H4 (cell line): ENCODE measurements at regions not wholly inside any gene's neighbourhood (a gene's known extent, or its start where the extent isn't known, plus 50 kb on each side); places are given as distances from the start of the nearest gene placed in this dataset.
"Not testable (repeated sequence)": the region's sequence is repeated elsewhere in the genome, so short reads cannot be mapped to it uniquely, and the experiment has no call there.

Experiments used
- DNase-seq: peaks from one replicate; pipeline ENCODE4 v3.0.0-alpha.2; 2015; ENCODE audit warnings: low spot score

DNA sequence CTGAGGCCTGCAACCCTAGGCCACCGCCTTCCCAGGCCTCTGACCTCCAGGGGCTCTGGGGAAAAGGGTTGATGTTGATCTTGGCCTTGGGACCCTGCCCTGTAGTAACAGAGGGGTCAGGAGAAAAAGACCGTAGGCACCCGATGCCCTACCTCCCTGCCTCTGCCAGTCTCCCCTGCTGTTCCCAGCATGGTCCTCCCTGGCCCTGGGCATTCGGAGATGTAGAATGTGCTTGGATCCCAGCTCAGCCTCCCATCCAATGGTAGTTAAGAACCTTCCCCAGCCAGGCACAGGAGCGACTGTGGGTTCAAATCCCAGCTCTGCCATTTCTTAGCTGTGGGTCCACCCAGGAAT lies 72.0 kb upstream of the TARDBP start:
- DNase-seq: no peak

DNA sequence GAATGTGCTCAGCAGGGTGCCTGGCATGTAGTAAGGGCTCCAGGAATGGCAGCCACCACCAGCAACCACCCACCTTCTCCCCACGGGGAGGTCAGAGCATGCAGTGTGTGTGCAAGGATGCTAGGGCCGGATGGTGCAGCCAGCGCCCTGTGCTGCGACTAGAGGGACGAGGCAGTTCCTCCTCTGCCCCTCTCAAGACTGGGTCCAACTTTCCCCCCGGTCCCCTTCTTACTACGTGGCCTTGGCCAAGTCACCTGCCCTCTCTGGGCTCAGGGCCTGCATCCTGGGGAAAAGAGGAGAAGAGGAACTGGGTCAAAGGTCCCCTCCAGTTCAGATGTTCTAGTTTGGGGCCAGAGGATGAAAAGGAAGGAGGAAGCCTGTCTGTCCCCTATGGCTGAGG lies 71.6 kb upstream of the TARDBP start:
- no peak for DNase-seq

DNA sequence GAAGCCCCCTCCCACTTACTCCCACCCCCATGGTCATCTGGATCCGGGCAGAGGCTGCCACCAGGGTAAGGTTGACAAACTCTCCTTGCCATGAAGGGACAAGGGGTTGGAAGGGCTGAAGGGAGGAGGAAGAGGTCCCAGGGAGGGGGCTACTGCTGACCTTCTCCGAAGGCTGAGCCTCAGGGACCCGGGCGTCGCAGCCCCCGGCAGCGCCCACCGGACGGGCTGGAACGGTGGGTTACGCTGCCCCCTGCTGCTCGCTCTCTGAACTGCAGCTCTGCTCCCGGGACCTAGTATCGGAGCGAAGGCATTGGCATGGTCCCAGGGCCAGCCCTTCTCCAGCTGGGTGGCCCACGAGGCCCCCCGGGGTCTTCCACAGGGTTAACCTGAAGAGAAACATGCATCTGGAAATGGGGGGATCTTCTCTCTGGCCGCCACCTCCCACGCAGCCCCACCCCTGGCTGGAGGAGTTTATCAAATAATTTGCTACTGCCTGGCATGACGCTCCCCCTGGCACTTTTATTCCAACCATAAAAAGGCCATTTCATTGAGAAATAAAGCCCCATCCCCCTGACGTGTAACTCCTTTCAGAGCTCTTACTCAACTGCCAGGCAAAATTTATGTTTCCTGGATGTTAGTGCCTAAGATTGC lies 70.4 kb upstream of the TARDBP start:
- DNase-seq: peak; percentile 30

DNA sequence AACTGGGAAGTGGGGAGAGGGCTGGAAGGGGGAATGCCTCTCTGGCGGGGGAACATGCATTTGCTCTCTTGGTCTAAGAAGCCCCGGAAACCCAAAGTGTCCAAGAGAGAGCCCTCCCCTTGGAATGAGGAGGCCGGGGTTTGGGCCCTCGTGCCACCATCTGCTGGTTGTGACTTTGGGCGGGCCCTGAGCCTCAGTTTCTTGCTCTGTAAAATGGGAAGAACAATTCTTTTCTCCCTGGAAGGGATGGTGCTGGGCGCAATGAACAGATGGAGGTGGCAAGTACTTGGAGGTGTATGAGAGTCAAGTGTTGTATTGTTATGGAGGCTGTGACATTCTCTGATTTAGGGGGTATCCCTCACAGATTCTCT lies 69.9 kb upstream of the TARDBP start:
- no peak for DNase-seq

DNA sequence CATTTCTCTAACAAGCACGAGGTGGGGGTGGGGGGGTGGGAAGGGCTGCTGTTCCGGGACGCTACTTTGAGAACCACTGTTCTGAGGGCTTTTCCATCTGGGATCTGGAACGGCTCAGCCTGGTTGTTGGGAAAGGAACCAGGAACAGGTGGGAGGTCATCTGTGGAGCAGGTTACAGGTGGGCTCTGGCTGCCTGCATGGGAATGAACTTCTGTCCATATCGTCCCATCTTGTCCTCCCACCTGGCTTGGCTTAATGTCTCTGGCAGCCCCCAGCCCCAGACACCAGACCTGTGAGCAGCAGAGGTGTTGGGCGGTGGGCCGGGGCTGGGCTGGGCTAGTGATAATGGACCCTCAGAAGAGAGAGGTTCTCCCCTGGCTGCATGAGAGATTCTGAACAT lies 69.4 kb upstream of the TARDBP start:
- no peak for DNase-seq

DNA sequence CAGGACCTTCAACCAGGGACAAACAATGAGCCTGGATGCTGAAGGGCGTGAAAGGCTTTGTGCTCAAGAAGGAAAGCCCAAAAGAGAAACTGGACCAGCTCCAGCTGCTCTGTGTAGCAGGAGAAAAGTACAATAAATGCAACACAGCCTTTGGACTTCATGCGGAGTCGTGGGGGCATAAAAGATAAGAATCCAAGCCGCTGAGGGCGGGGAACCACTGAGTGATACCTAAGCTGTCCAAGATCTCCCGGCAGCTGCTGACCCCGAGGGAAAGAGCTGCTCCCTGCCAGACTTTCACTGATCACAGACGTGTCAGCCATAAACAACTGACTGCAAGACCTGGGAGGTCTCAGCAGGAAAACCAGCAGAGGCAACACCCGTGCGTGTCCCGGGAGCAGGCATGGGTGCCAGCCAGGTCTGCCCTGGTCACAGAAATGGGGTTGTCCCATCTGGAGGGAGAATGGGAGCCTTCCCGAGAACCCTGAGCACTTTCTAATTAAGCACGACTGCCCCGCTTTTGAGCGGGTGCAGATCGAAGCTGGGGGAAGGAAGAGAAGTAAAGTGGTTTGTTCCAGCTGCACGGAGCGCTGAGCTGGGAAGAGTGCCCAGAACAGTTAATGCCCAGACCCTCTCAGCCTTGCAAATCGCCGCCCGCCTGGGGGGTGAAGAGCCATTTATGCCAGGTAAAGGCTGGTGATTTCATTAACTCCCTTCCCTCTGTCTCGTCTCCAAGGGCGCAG lies 68.3 kb upstream of the TARDBP start:
- peak; percentile 26 for DNase-seq

DNA sequence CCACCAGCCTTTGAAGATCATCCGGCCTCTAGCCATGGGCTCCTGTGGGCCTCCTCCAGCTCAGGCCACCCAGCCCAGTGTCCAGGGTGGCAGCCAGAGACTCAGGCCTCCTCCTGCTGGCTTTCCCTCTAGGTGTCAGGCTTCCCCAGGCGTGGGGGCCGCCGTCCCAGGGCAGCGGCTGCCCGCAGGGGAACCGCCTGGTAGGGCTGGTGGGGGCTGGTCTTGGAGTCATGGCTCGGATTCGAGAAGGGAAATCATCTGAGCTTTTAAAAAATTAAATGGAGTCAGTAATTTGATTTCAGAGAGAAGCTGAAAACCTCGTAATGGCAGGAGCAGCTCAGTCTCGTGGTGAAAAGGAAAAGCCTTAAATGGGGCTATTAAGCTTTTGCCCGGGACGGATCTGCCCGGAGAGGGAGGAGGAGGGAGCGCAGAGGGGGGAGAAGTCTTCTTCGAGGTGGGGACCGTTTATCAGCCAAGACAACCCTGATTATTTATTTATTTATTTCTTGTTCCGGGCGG lies 66.4 kb upstream of the TARDBP start:
- no peak for DNase-seq

DNA sequence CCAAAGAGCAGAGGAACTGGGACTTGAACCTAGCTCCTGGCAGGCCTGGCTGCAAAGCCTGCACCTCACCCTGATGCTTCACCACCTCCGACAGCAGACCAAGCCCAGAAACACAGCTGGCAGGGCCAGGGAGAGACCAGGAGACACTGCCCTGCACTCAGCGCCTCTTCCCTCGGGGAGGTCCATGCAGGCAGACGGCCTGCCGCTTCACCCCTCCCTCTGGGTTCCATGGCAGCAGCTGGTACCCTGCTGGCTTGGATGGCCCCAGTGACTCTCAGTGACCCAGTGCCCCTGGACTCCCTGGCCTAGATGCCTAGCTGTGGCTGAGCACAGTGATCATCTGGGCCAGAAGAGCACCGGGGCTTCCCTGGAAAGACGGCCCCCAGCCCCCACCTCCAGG lies 65.3 kb upstream of the TARDBP start:
- DNase-seq: no peak

DNA sequence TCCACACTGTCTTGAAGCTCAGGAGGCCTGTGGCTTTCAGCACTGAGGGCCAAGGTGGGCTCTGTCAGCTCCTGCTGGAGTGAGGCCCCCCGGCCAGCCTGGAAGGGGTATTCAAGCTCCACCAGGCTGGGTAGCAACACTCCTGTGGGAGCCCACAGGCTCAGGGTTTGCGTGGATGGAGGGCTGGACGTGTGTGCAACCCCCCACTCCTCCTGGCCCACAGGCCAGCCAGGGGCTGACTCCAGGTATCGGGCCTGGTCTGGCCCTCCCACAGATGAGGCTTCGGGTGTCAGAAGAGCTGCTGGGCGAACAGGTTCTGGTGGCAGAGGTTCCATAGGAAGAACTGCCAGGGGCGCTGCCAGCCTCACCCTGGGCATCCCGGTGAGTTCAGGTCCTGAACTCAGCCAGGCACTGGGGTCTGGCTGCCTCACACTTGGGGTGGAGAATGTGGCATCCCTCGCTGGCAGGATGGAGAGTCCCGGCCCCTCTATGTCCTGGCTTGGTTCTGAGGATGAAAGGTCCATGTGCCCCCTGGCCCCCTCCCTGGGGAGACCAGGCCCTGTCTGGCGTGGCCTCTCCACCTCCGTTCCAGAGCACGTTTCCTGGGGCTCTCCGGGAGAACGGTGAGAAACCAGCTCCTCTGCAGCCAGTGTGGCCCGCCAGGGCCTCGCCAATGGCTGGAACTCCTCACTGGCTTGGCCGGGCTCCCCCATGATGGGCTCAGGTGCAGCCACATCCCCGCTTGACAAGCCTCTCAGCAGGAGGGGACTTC lies 64.6 kb upstream of the TARDBP start:
- no peak for DNase-seq

DNA sequence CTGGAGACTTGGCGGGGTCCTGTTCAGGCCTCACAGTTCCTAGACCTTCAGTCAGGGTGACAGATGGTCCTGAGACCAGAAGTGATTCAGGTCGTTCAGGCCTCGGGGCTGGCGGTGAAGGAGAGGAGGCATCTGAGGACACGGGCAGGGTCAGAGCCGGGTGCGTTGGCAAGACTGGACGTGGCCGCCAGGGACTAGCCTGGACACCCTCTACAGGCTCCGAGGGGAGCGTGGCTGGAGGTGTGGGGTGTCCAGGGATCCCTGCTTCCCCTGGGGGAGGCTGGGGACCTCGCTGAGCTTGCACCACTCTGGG lies 64.0 kb upstream of the TARDBP start:
- no peak for DNase-seq

DNA sequence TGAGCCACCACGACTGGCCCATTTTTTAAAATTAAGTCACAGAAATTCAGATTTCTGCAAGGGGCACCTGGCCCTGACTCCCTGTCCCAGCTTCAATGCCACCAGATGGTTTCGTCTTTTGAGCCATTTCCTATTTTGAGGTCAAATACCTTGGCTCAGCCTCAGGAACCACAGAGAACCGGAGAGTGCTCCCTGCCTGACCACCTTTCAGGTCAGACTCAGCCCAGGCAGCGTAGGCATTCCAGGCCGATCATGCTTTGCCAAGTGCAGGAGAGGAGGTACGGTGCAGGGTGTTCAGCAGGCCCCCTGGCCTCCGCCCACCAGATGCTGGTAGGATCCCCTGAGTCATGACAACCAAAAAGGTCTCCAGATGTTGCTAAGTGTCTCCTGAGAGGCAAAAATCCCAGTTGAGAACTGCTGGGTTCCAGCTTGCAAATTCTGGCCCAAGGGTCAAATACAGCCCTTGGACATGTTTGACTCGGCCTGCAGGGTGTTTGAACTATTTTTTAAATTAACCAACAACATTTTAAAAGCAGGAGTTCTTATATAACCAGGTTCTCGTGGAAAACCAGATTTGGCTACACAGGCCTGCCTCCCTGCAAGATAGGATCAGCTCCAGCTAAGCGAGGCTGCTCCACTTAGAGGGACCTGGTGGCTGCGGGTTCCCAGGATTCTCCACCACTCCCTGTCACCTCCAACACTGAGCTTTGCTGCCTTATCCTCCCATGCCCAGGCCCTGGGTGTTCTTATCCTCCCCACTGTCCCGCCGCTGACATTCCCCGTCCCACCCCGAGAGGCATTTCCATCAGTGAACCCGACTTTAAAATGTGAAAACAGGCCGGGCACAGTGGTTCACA lies 61.9 kb upstream of the TARDBP start:
- no peak for DNase-seq

DNA sequence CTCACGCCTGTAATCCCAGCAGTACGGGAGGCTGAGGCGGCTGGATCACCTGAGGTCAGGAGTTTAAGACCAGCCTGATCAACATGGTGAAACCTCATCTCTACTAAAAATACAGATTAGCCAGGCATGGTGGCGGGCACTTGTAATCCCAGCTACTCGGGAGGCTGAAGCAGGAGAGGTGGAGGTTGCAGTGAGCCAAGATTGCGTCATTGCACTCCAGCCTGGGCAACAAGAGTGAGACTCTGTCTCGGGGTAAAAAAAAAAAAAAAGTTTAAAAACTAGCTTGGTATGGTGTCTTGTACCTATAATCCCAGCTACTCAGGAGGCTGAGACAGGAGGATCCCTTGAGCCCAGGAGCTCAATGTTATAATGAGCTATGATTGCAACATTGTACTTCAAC lies 61.2 kb upstream of the TARDBP start:
- not testable (repeated sequence) for DNase-seq

DNA sequence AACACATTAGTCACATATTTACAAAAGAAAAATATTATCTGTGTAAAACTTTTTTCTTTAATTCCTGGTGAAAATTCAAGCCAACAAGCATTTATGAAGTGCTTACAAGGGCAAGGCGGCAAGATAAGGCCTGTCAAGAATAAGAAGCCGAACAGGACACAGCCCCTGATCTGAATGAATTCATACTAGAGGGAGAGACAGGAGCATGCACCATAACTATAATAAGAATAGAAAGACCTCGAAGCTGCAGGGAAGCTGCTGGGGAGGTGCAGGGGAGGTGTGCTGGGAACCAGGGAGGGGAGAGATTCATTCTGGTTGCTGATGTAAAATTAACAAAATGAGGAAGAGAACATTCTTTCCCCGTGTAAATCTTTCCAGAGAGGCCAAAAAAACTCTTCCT lies 60.5 kb upstream of the TARDBP start:
- DNase-seq: no peak

DNA sequence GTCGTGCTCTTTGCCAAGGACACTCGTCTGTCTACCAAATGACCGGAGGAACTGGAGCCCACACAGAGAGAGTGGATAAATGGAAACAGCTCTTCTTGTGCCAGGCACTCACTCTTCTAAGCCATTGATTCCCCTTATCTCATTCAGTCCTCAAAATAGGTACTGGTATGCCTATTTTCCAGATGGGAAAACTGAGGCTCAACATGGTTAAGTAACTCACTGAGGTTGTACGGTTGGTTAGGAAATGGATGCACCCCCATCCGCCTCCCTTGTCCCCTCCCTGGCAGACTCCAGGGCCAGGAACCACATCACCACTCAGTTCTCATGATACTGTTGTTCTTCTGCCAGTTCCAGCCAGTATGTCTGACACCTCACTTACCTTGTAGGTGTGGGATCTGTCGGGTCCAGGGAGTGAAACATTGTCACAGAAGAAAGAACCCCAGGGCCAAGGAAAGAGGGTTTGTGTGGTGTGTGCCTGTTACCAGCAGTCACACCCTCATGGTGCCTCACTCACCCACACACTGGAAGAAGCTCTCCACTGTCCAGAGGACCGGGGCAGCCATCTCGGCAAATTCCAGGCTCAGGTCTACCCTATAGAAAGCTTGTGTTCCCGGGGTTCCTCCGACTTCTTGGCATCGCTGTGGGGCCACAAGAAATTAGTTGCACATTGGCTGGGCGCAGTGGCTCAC lies 58.8 kb upstream of the TARDBP start:
- no peak for DNase-seq

DNA sequence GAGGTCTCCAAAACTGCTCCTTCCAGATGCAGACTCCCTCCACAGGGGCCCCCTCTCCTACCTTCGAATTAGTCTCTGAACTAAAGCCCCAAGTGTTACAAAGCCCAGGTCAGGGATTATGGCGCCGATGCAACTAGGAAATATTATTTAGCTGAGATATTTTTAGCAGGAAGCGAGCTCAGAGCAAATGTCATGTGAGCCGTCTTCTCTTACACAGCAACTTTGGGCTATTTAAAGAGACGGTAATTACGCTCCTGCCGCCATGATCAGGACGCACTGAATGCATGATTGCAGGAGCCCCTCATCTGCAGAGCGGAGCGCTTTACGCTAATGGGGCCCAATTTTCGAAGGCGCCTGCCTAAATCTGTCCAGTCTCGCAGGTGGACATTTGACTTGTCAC lies 55.3 kb upstream of the TARDBP start:
- no peak for DNase-seq

DNA sequence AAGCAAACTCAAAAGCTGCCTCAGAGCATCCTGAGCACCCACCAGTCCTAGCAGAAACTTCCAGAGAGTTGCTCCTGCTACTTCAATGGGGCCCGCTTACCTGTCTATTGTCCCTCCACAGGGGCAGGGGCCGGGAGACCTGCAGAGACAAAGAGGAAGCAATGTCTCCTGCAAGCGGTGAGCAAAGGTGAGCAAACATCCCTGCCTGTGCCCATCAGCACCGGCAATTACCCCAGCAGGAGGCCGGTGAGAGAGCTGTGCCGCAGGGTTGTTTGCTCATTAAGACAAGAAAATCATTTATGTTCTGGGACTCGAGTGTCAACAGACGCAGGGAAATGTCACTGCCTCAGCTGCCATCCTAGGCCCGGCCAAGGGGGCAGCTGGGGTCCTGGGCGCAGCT lies 53.8 kb upstream of the TARDBP start:
- no peak for DNase-seq

DNA sequence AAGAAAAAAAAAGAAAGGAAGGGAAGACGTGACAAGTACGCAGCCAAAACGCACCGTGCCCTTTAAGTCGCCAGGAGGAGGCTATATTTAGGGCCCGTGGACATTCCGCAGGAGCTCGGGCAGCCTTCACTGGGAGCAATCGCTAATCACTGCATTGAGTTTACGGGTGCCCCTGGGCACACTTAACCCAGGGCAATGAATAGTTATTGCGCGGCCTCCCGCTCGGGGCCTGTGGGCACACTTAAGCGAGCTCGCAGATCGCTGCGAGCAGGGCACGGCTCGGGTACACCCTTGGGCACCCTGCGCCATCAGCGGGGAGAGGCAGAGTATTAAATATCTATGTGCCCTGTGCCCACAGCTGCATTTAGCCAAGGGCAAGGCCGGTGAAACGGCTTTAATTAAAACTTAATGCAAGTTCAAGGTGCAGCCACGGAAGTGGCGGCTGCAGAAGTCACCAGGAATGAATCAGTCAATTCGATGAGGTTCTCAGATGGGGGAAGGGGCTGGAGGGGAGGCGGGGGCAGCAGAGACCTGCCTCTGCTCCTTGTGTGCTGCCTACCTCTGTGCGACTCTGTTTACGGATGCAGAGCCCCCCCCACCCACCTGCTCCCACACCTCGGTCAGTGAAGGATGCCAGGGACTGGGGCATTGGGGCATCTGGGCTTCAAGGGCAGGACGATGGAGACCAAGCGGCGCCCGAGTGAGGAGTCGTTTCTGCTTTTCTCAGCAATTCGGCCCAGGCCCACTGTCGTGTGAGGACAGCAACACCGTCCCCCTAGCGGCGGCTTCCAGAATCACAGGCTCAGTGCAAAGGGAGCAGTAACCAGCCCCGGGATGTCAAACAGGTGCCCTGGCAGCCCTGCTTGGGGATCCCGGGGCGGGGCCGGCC lies 51.8 kb upstream of the TARDBP start:
- DNase-seq: peak; percentile 59

DNA sequence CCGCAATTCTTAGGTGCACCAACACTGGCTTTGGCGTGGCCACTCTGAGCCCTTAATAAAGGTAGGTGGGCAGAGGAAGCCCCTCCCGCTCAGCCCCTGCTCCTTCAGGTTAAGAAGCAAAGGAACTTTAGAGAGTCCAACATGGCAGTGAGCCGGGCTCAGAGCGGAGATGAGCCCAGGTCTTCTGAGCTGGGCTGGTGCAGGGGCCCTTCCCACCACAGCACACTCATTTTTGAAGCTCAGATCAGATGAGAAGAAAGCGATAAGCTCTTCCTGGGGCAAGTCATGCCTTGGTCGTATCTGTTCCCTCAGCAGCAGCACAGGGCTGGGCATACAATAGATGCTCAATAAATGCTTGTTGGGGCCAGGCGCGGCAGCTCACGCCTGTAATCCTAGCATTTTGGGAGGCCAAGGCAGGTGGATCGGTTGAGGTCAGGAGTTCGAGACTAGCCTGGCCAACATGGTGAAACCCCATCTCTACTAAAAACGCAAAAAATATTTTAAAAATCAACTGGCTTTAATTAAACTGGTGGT lies 51.1 kb upstream of the TARDBP start:
- DNase-seq: no peak

DNA sequence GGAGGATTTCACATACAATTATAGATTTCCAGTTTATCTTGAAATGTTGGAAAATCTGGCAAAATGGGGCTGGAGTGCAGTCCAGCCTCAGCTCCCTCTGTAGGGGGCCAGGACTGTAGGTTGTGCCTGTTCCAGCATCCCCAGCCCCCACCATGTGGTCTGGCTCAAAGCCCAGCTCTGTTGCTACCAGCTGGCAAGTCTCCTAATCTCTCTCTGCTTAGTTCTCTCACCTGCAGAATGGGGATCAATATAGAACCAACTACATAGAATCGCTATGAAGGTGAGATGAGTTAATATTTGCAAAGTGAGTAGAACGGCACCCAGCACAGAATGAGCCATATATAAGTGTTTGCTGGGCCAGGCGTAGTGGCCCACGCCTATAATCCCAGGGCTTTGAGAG lies 50.0 kb upstream of the TARDBP start:
- DNase-seq: peak; percentile 49
